H1 (cell line): ENCODE measurements at regions not wholly inside any gene's neighbourhood (a gene's known extent, or its start where the extent isn't known, plus 50 kb on each side); places are given as distances from the start of the nearest gene placed in this dataset.

Experiments used
- CHD2 ChIP-seq: IDR thresholded peaks from 2 replicates; pipeline ENCODE4 v1.6.1; 2012; ENCODE audit warnings: low read length, improper control_type of control experiment
- EZH2 ChIP-seq: fragments of 200-600 bp; sonication (generic); IDR thresholded peaks from 2 replicates; pipeline ENCODE4 v1.7.1; 2012; ENCODE audit warnings: low read depth, mild to moderate bottlenecking, moderate library complexity, low read length, inconsistent platforms; ENCODE audit not compliant: severe bottlenecking
- GABPA ChIP-seq: IDR thresholded peaks from 2 replicates; pipeline ENCODE4 v1.6.1; 2011; ENCODE audit warnings: mild to moderate bottlenecking, low read length, moderate library complexity, borderline replicate concordance; ENCODE audit not compliant: insufficient read depth
- RAD21 ChIP-seq, 2 experiments: IDR thresholded peaks in 1 of 2; conservative IDR thresholded peaks in 1 of 2; 2 replicates each; pipeline ENCODE4 v1.6.1; 2011; ENCODE audit warnings: low read depth in 2 of 2, low read length in 2 of 2, improper control_type of control experiment in 1 of 2, inconsistent platforms in 1 of 2, mild to moderate bottlenecking in 1 of 2, moderate library complexity in 1 of 2
- TF ChIP-seq, protein P1 (sequence below), 3 experiments: IDR thresholded peaks; 1 replicate in 2 of 3; 2 replicates in 1 of 3; pipeline versions ENCODE4 v1.5.1 to v1.6.1; 2011; ENCODE audit warnings: low read length in 3 of 3, mild to moderate bottlenecking in 3 of 3, inconsistent platforms in 2 of 3, low read depth in 1 of 3, moderate library complexity in 1 of 3; ENCODE audit not compliant: insufficient read depth in 1 of 3; ENCODE audit errors: control extremely low read depth in 1 of 3

DNA sequence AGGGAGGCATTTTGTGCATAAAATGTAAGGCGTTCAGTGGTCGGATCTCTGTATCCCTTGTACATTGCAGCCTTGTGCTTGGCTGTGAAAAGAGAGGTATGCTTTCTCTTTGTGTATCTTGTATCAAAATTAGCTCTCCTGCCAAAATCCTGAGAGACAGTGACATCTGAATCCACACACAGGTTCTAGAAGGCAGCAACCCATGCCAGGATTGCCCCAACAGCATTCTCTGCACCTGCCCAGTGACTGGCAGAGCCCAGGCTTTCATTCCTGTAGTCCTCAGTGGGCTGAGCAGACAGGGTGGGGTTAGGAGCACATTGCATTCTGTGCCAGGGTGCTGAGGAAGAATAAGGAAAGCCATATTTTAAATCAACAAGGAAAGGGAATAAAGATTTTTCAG is 740.3 kb upstream of the RAB6C start:
- no peak for TF ChIP-seq GABPA
- TF ChIP-seq CHD2: no peak
- TF ChIP-seq EZH2: no peak
- no peak for TF ChIP-seq RAD21 (IDR thresholded peaks at IDR 0.05 in 1 of 2, conservative IDR thresholded peaks at IDR 0.05 in 1 of 2; ENCODE audit: low read depth in 2 of 2, low read length in 2 of 2)
- TF ChIP-seq, protein P1, sequence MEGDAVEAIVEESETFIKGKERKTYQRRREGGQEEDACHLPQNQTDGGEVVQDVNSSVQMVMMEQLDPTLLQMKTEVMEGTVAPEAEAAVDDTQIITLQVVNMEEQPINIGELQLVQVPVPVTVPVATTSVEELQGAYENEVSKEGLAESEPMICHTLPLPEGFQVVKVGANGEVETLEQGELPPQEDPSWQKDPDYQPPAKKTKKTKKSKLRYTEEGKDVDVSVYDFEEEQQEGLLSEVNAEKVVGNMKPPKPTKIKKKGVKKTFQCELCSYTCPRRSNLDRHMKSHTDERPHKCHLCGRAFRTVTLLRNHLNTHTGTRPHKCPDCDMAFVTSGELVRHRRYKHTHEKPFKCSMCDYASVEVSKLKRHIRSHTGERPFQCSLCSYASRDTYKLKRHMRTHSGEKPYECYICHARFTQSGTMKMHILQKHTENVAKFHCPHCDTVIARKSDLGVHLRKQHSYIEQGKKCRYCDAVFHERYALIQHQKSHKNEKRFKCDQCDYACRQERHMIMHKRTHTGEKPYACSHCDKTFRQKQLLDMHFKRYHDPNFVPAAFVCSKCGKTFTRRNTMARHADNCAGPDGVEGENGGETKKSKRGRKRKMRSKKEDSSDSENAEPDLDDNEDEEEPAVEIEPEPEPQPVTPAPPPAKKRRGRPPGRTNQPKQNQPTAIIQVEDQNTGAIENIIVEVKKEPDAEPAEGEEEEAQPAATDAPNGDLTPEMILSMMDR (IDR thresholded peaks at IDR 0.05; ENCODE audit: control extremely low read depth in 1 of 3, insufficient read depth in 1 of 3, low read depth in 1 of 3, low read length in 3 of 3): no peak
